Hippocampal formation (tissue), 2 donors: ENCODE measurements at regions not wholly inside any gene's neighbourhood (a gene's known extent, or its start where the extent isn't known, plus 50 kb on each side); places are given as distances from the start of the nearest gene placed in this dataset.
"Not testable (repeated sequence)": the region's sequence is repeated elsewhere in the genome, so short reads cannot be mapped to it uniquely, and the experiment has no call there.

Experiments
- DNase-seq, 2 donors: peaks; one replicate each; lab custom pipeline; 2025; lab: John Stamatoyannopoulos, UW

- no peak for DNase-seq
Observed at GRCh38 chr2:183919167-183919566, 679.2 kb upstream of the ZNF804A start.

DNA sequence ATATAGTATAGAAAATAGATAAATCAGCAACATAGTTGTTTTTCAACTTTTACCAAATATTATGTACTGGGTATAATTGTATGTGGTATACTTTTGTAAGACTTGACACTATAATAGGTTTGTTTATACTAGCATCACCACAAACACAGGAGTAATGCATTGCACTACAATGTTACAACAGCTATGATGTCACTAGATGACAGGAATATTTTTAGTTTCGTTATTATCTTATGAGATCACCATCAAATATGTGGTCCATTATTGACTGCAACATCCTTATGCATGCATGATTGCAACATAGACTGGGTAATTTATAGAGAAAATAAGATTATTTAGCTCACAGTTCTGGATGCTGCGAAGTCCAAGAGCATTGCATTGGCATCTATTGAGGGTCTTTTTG lies 678.4 kb upstream of the ZNF804A start:
- no peak for DNase-seq

DNA sequence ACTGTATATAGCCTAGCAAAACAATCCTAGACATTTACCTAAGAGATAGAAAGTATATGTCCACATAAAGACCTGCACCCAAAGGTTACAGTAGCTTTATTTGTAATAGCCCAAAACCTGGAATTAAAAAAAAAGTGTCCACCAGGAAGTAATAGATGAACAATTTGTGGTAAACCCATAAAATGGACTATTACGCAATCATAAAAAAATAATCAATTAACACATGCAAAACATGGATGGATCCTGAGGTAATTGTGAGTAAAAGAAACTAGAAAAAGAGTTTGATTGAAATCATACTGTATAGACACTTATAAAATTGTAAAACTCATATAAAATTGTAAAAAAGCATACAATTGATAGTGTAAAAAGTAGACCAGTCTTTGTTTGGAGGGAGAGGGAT lies 673.0 kb upstream of the ZNF804A start:
- DNase-seq: no peak

- DNase-seq: no peak
Observed at GRCh38 chr2:183926433-183926832, 671.9 kb upstream of the ZNF804A start.

DNA sequence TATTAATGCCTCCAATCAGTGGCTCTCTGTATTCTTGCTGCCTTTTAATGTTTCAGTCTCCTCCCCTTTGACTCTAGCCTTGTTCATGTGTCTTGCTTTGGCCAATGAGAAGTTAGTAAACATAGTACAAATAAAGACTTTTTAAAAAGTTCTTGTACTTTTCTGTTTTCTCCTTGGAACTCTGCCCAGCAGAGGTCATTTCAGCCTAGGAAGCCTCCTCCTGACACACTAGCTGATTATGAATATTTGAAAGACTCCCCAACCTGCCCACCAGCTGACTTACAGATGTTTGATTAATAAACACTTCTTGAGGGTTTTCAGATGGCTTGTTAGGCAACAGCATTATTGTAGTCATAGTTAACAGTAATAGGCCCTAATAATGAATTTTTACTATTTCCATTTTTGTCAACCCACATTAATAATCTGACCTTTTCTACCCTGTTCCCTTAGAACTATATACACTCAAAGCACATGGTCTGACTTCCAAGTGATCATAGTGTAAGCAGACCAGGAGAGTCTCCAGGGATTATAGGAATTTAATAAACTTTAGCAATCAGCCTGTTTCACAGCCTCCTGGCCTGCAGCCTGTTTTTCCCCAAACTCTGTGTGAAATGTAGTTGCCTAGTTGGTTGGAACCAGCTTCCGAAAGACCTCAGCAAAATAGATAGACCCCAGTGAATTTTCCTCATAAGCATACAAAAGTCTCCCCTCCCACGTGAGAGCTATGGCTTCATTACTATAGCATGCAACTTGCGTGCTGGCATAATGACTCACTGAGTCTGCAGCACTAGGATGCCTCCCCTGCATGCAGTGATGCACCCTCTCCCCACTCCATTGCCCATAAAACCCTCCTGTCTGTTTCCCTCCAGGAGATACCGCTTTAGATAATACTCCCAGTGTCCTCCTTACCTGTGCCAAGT lies 670.7 kb upstream of the ZNF804A start:
- DNase-seq: no peak

GRCh38 chr2:183935005-183935404 lies 663.3 kb upstream of the ZNF804A start:
- no peak for DNase-seq

DNA sequence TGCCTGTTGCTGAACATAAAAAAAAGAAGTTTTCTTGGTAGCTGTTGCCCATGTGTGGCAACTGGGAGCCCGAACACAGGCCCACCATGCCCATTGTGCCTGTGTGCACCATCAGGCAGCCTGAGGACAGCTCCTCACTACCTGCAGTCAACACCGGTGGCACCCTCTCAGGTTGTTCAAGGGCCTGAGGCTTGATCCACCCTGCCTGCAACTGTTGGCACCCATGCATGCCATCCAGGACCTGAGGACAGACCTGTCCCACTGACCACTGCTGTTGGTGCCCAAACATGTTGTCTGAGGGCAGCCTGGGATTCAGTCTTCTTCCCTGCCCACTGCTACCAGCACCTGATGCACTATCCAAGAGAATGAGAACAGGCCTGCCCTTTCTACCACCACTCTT lies 661.1 kb upstream of the ZNF804A start:
- DNase-seq: no peak

DNA sequence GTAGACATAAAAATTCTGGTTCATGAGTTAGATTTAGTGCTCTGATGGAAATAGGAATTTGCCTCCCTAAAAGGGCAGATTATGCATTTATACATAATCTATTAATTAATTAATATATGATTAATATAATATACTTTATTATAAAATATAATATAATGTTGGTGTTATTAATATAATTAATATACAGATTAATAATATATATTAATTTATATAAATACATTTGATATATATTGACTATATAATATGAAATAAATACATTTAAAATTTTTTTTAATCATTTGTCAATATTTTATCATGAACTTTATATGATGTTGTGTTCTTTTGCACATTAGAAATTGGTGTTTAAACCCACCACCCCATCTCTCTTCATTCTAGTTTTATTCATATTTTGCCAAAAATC lies 652.1 kb upstream of the ZNF804A start:
- DNase-seq: no peak

DNA sequence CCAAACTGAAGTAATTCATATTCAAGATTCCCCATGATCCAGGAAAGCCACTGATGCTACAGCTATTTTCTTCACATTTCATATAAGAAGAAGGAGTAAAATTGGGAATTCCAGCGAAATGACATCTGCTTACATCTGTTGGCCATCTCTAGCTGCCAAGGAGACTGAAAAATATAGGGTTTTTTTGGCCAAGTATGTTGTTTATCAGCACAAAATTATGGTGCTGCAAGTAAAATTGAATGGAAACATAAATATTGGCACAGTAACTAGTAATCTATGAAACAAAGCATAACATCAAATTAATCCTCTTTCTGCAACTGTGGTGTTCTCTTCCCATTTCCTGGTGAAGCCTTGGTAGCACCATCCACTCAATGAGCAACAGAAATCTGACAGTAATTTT lies 649.5 kb upstream of the ZNF804A start:
- DNase-seq: no peak

- no peak for DNase-seq
Observed at GRCh38 chr2:183950673-183951072, 647.7 kb upstream of the ZNF804A start.

DNA sequence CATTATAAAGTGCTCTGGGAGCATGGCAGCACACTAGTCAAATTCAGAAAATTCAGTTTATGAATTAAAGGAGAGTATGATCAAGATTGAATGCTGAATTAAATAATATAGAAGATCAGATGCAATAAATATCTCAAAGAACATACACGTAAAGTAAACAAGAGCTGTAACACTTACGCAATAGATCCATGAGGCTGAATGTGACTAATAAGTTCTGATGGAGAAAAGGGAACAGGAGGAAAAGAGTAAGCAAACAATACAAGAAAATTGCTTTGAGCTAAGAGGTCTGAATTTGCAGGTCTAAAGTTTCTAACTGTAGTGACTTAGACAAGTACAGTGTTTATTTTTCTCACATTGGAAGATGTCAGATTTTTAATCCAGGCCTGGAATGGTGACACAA lies 646.7 kb upstream of the ZNF804A start:
- DNase-seq: no peak

DNA sequence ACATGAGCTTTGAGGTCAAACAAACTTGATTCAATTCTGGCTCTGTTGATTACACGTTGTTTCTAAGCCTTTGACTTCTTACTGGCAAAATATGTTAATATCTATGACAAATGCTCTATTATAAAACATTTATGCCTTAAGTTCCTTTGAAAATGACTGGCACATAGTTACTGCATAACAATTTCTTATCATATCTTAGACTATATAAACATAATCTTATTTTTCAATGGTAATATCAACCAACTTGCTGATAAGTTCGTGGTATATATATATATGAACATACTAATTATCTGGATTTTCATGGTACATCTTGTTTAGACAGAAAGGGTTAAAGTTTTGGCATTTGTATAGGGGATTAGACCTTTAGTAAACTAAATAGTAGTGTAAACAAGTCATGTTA lies 645.6 kb upstream of the ZNF804A start:
- DNase-seq: no peak

- DNase-seq: no peak
Observed at GRCh38 chr2:183963609-183964008, 634.7 kb upstream of the ZNF804A start.

- no peak for DNase-seq
Observed at GRCh38 chr2:183964565-183964964, 633.8 kb upstream of the ZNF804A start.

- no peak for DNase-seq
Observed at GRCh38 chr2:183967756-183968155, 630.6 kb upstream of the ZNF804A start.

DNA sequence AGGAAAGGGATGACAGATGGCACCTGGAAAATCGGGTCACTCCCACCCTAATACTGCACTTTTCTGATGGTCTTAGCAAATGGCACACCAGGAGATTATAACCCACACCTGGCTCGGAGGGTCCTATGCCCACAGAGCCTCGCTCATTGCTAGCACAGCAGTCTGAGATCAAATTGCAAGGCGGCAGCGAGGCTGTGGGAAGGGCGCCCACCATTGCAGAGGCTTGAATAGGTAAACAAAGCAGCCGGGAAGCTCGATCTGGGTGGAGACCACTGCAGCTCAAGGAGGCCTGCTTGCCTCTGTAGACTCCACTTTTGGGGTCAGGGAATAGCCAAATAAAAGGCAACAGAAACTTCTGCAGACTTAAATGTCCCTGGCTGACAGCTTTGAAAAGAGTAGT lies 622.7 kb upstream of the ZNF804A start:
- DNase-seq: not testable (repeated sequence)

GRCh38 chr2:183984871-183985270 lies 613.5 kb upstream of the ZNF804A start:
- no peak for DNase-seq

DNA sequence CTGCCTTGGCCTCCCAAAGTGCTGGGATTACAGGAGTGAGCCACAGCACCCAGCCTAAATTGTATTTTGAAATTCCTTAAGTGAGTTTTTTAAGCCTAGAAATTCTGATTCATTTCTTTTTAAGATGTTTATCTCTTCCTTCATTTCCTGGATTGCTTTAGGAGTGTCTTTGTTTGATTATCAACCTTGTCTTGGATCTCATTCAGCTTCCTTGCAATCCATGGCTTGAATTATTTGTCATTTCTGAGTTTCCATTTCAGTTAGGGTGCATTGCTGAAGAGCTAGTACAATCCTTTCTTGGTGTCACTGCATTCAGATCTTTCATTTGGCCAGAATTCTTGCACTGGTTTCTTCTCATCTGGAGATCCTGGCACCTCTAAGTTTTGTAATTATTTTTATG lies 606.4 kb upstream of the ZNF804A start:
- no peak for DNase-seq

- no peak for DNase-seq
Observed at GRCh38 chr2:183993052-183993451, 605.3 kb upstream of the ZNF804A start.

DNA sequence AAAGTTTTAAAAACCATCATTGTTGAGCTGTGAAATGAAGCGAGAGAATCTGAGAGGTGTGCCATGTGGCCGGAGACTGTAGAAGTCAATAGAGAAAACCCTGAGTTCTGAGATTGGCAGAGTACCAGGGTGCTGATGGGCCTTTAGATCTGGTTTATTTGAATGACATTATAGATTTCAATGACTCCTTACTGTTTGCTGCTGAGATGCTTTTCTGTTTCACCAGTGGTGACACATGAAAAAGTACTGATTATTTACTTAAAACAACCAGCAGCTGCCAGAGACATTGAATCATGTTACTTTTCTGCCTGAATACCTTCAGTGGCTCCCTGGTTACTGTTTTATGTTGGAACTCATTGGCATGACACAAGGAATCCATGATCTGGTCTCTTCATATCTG lies 602.7 kb upstream of the ZNF804A start:
- DNase-seq: no peak

- no peak for DNase-seq
Observed at GRCh38 chr2:183996825-183997793, 601.2 kb upstream of the ZNF804A start.

DNA sequence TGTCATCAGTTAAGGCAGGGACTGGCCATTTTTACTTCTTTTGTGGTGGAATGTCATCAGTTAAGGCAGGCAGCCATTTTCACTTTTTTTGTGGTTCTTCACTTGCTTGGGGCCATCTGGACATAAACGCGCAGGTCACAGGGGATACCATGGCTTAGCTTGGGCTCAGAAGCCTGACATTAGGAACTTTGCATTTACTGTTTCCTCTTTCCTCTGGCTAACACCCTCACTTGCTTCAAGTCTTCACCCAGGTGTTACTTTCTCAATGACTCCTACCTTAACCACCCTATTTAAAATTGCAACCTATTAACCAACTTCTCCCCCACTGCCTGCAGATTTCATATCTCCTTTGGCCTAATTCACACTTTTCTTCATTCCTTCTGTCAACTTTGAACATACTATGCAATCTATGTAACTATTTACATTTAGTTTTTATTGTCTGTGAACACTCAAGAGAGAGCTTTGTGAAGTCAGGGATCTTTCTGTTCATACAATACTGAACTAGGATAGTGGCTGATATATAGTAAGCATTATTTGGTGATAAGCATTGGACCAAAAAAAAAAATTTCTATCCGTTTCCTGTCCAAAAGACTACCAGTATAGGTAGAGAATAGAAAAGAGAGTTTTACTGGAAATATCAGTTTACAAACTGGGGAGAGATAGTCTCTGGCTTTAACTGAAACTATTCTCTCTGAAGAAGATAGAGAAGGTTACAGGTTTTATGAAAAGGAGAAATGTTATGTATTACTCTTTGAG lies 600.1 kb upstream of the ZNF804A start:
- DNase-seq: no peak
